Smooth muscle cell (in vitro differentiated cells): ENCODE measurements at regions not wholly inside any gene's neighbourhood (a gene's known extent, or its start where the extent isn't known, plus 50 kb on each side); places are given as distances from the start of the nearest gene placed in this dataset.

ENCODE experiments used
- DNase-seq: peaks from one replicate; lab custom pipeline; 2025; ENCODE audit not compliant: unreplicated experiment; lab: John Stamatoyannopoulos, UW
- H2AFZ ChIP-seq: fragments of 200-600 bp; sonication (generic); 2 replicates; pipeline ENCODE4 v1.6.0; 2016; ENCODE audit warnings: antibody characterized with exemption, low read depth, mild to moderate bottlenecking
- H3F3A ChIP-seq: fragments of 200-600 bp; sonication (generic); 2 replicates; pipeline ENCODE4 v1.6.0; 2017; ENCODE audit warnings: antibody characterized with exemption, low read depth
- H3K27ac ChIP-seq: fragments of 200-600 bp; sonication (generic); 2 replicates; pipeline ENCODE4 v1.5.1; 2016; ENCODE audit warnings: low read depth, mild to moderate bottlenecking
- H3K27me3 ChIP-seq: fragments of 200-600 bp; sonication (generic); 2 replicates; pipeline ENCODE4 v1.6.1; 2016; ENCODE audit warnings: low read depth, mild to moderate bottlenecking
- H3K36me3 ChIP-seq: fragments of 200-600 bp; sonication (generic); 2 replicates; pipeline ENCODE4 v1.5.1; 2016; ENCODE audit warnings: low read depth
- H3K4me1 ChIP-seq: fragments of 200-600 bp; sonication (generic); 2 replicates; pipeline ENCODE4 v1.5.1; 2016; ENCODE audit warnings: low read depth
- H3K4me2 ChIP-seq: fragments of 200-600 bp; sonication (generic); 2 replicates; pipeline ENCODE4 v1.6.0; 2016; ENCODE audit warnings: mild to moderate bottlenecking
- H3K4me3 ChIP-seq: fragments of 200-600 bp; sonication (generic); 2 replicates; pipeline ENCODE4 v1.5.1; 2016; ENCODE audit warnings: mild to moderate bottlenecking
- H3K79me2 ChIP-seq: fragments of 200-600 bp; sonication (generic); 2 replicates; pipeline ENCODE4 v1.6.0; 2016; ENCODE audit warnings: low read depth, mild to moderate bottlenecking
- H3K9ac ChIP-seq: fragments of 200-600 bp; sonication (generic); 2 replicates; pipeline ENCODE4 v1.6.0; 2016; ENCODE audit warnings: low read depth
- H3K9me3 ChIP-seq: fragments of 200-600 bp; sonication (generic); replicated peaks from 2 replicates; pipeline ENCODE4 v1.5.1; 2016; ENCODE audit warnings: low read depth
- H4K20me1 ChIP-seq: fragments of 200-600 bp; sonication (generic); 2 replicates; pipeline ENCODE4 v1.6.0; 2016; ENCODE audit warnings: low read depth
- WGBS: methylation state at CpG from one replicate; pipeline ENCODE4 v1.1.7; 2016; ENCODE audit warnings: low lambda C conversion rate; 5-methylcytosine and 5-hydroxymethylcytosine counted together
- TF ChIP-seq, protein P1 (sequence below): fragments of 200-600 bp; sonication (generic); IDR thresholded peaks from 2 replicates; pipeline ENCODE4 v1.5.1; 2017; ENCODE audit warnings: borderline replicate concordance, mild to moderate bottlenecking, antibody characterized with exemption; ENCODE audit not compliant: insufficient read depth, poor library complexity, severe bottlenecking

GRCh38 chr1:56206391-56206790, 373.0 kb downstream of the PLPP3 start:
- H3K4me3 ChIP-seq, result no peak overlapping the region
- no peaks in the 10 kb centered on the region for H3K27me3 ChIP-seq
- no peaks in the 10 kb centered on the region for H3K9me3 ChIP-seq
- 87% methylated on average over 2 of the region's 2 CpGs for WGBS
- H3K4me1 ChIP-seq, result no peaks in the 10 kb centered on the region
- no peak overlapping the region for H3K27ac ChIP-seq
- no peak for DNase-seq
- H3K79me2 ChIP-seq, result no peaks in the 10 kb centered on the region
- no peaks in the 10 kb centered on the region for H4K20me1 ChIP-seq
- H3K9ac ChIP-seq, result no peak overlapping the region
- H2AFZ ChIP-seq, result no peak overlapping the region
- no peak overlapping the region for H3K4me2 ChIP-seq
- peaks cover 3% of the 10 kb centered on the region for H3F3A ChIP-seq
- TF ChIP-seq, protein P1, sequence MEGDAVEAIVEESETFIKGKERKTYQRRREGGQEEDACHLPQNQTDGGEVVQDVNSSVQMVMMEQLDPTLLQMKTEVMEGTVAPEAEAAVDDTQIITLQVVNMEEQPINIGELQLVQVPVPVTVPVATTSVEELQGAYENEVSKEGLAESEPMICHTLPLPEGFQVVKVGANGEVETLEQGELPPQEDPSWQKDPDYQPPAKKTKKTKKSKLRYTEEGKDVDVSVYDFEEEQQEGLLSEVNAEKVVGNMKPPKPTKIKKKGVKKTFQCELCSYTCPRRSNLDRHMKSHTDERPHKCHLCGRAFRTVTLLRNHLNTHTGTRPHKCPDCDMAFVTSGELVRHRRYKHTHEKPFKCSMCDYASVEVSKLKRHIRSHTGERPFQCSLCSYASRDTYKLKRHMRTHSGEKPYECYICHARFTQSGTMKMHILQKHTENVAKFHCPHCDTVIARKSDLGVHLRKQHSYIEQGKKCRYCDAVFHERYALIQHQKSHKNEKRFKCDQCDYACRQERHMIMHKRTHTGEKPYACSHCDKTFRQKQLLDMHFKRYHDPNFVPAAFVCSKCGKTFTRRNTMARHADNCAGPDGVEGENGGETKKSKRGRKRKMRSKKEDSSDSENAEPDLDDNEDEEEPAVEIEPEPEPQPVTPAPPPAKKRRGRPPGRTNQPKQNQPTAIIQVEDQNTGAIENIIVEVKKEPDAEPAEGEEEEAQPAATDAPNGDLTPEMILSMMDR, result no peak
- no peaks in the 10 kb centered on the region for H3K36me3 ChIP-seq

- H2AFZ ChIP-seq, result no peak overlapping the region
- no peaks in the 10 kb centered on the region for H3K36me3 ChIP-seq
- TF ChIP-seq, protein P1, result no peak
- H3K79me2 ChIP-seq, result no peaks in the 10 kb centered on the region
- no peak overlapping the region for H3K27ac ChIP-seq
- H3F3A ChIP-seq, result peaks cover 9% of the 10 kb centered on the region
- DNase-seq, result no peak
- H3K27me3 ChIP-seq, result no peaks in the 10 kb centered on the region
- no peaks in the 10 kb centered on the region for H3K9me3 ChIP-seq
- 63% methylated on average over 1 of the region's 1 CpG for WGBS
- no peak overlapping the region for H3K9ac ChIP-seq
- no peaks in the 10 kb centered on the region for H4K20me1 ChIP-seq
- H3K4me3 ChIP-seq, result no peak overlapping the region
- H3K4me1 ChIP-seq, result peaks cover 6% of the 10 kb centered on the region
- H3K4me2 ChIP-seq, result no peak overlapping the region
Measured at GRCh38 chr1:56204206-56204605, 375.2 kb downstream of the PLPP3 start.

GRCh38 chr1:56202796-56203492, 376.4 kb downstream of the PLPP3 start:
- Histone ChIP-seq H3K4me3 (no peak overlapping the region), H3K79me2 (no peaks in the 10 kb centered on the region), H3K27me3 (no peaks in the 10 kb centered on the region), H3K9ac (no peak overlapping the region), H3K4me2 (peak overlapping the region; percentile 18), H3K4me1 (peaks cover 6% of the 10 kb centered on the region), H3F3A (peaks cover 9% of the 10 kb centered on the region), H4K20me1 (no peaks in the 10 kb centered on the region), H2AFZ (no peak overlapping the region), H3K27ac (no peak overlapping the region), H3K36me3 (no peaks in the 10 kb centered on the region), H3K9me3 (no peaks in the 10 kb centered on the region)
- TF ChIP-seq, protein P1, result no peak
- 23% methylated on average over 5 of the region's 5 CpGs for WGBS
- DNase-seq, result no peak

GRCh38 chr1:56202186-56202585, 377.2 kb downstream of the PLPP3 start:
- WGBS, result 75% methylated on average over 2 of the region's 2 CpGs
- DNase-seq, result no peak
- Histone ChIP-seq H3K4me1 (peaks cover 6% of the 10 kb centered on the region), H3K27ac (no peak overlapping the region), H3K79me2 (no peaks in the 10 kb centered on the region), H2AFZ (no peak overlapping the region), H3K9me3 (no peaks in the 10 kb centered on the region), H3K27me3 (no peaks in the 10 kb centered on the region), H3F3A (peaks cover 9% of the 10 kb centered on the region), H3K4me3 (no peak overlapping the region), H3K36me3 (no peaks in the 10 kb centered on the region), H3K9ac (no peak overlapping the region), H4K20me1 (no peaks in the 10 kb centered on the region), H3K4me2 (no peak overlapping the region)
- TF ChIP-seq, protein P1, result no peak
